Cardiac muscle cell (in vitro differentiated cells and primary cell): ENCODE measurements at regions not wholly inside any gene's neighbourhood (a gene's known extent, or its start where the extent isn't known, plus 50 kb on each side); places are given as distances from the start of the nearest gene placed in this dataset.

Experiments used
- DNase-seq, 2 donors: peaks; one replicate each; pipeline versions ENCODE4 v3.0.0 to v3.0.0-alpha.2; 2010 to 2017; ENCODE audit warnings: low read depth in 1 of 2, low spot score in 1 of 2
- H3K27ac ChIP-seq: fragments of 200-600 bp; sonication (generic); 2 replicates; pipeline ENCODE4 v1.5.1; 2016
- H3K27me3 ChIP-seq: fragments of 200-600 bp; sonication (generic); 2 replicates; pipeline ENCODE4 v1.6.0; 2016; ENCODE audit warnings: control low read depth
- H3K36me3 ChIP-seq: fragments of 200-600 bp; sonication (generic); 2 replicates; pipeline ENCODE4 v1.5.1; 2016; ENCODE audit warnings: control low read depth
- H3K4me1 ChIP-seq: fragments of 200-600 bp; sonication (generic); 2 replicates; pipeline ENCODE4 v1.8.1; 2017; ENCODE audit warnings: low read depth, mild to moderate bottlenecking, mixed run types
- H3K4me3 ChIP-seq: fragments of 200-600 bp; sonication (generic); 2 replicates; pipeline ENCODE4 v1.5.1; 2016; ENCODE audit warnings: mild to moderate bottlenecking
- H3K9me3 ChIP-seq: fragments of 200-600 bp; sonication (generic); 2 replicates; pipeline ENCODE4 v1.5.1; 2017; ENCODE audit warnings: low read depth, mild to moderate bottlenecking, control low read depth
- TF ChIP-seq, protein P1 (sequence below): IDR thresholded peaks from 2 replicates; pipeline ENCODE4 v1.5.1; 2012; ENCODE audit warnings: low read depth, mild to moderate bottlenecking, low read length

DNA sequence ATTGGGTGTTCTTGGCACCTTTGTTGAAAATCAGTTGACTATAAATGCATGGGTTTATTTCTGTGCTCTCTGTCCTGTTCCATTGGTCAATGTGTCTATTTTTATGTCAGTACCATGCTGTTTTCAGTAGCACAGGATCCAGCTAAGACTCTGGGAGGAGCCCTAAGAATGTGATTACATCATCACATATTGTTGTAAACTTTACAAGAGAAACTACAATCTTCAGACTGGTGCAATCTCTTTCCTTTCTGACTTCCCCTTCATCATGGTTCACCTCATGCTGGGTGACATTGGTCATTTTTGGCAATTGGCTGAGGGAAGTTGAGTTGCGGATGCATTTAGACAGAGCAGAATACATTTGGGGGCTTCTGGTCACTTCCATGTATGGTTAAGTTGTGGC lies 88.4 kb downstream of the C21orf91 start:
- H3K9me3 ChIP-seq: no peaks in the 10 kb centered on the region
- no peak for DNase-seq

GRCh38 chr21:17729455-17729854 lies 89.7 kb downstream of the C21orf91 start:
- Histone ChIP-seq H3K27ac (no peak overlapping the region), H3K4me3 (no peak overlapping the region), H3K36me3 (no peaks in the 10 kb centered on the region), H3K27me3 (no peaks in the 10 kb centered on the region), H3K4me1 (no peaks in the 10 kb centered on the region), H3K9me3 (no peaks in the 10 kb centered on the region)
- TF ChIP-seq, protein P1, sequence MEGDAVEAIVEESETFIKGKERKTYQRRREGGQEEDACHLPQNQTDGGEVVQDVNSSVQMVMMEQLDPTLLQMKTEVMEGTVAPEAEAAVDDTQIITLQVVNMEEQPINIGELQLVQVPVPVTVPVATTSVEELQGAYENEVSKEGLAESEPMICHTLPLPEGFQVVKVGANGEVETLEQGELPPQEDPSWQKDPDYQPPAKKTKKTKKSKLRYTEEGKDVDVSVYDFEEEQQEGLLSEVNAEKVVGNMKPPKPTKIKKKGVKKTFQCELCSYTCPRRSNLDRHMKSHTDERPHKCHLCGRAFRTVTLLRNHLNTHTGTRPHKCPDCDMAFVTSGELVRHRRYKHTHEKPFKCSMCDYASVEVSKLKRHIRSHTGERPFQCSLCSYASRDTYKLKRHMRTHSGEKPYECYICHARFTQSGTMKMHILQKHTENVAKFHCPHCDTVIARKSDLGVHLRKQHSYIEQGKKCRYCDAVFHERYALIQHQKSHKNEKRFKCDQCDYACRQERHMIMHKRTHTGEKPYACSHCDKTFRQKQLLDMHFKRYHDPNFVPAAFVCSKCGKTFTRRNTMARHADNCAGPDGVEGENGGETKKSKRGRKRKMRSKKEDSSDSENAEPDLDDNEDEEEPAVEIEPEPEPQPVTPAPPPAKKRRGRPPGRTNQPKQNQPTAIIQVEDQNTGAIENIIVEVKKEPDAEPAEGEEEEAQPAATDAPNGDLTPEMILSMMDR: no peak
- no peak for DNase-seq

More for the DNA sequence above, 88.4 kb downstream of the C21orf91 start:
- Histone ChIP-seq H3K27ac (no peak overlapping the region), H3K4me3 (no peak overlapping the region), H3K27me3 (no peaks in the 10 kb centered on the region), H3K36me3 (no peaks in the 10 kb centered on the region), H3K4me1 (no peaks in the 10 kb centered on the region)
- TF ChIP-seq, protein P1: no peak

- Histone ChIP-seq H3K4me1 (no peaks in the 10 kb centered on the region), H3K27me3 (no peaks in the 10 kb centered on the region), H3K36me3 (no peaks in the 10 kb centered on the region), H3K9me3 (no peaks in the 10 kb centered on the region), H3K27ac (no peak overlapping the region), H3K4me3 (no peak overlapping the region)
- TF ChIP-seq, protein P1: no peak
- no peak for DNase-seq
These were observed 91.8 kb downstream of the C21orf91 start for GRCh38 chr21:17727361-17727760.

DNA sequence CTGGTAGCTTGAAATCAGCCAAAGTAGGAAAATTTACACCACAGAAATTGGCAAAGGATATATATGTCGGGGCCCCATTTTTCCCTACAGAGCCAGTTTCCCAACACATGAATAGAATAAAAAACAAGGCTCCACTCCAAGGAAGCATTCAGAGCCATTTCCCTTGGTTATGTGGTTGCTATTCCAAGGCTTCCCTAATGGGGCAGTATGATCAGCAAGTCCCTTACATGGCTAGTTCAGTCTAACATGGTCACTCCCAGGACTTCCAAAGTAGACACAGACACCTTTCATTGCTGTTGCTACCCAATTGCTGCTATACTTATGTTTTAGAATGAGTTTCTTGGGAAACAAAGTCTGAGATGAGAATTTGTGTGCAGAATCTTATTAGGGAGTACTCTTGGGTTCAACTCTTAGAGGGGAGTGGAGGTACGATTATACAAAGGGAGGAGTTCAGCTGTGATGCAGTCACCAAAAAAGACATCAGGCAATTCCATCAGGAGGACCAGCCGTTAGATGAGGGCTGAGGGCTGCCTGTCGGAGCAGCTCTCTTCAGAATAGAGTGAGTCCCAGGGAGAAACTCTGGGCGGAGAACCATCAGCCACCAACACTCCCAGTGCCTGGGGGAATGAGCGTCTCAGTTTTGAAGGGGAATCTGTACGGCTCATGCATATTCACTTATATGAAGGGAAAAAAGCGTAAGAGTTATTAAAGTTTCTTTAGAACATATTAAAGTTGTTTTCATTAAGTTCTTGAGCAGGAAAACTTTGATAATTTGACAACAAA lies 92.9 kb downstream of the C21orf91 start:
- Histone ChIP-seq H3K27ac (no peak overlapping the region), H3K36me3 (no peaks in the 10 kb centered on the region), H3K27me3 (no peaks in the 10 kb centered on the region), H3K4me3 (no peak overlapping the region), H3K4me1 (no peaks in the 10 kb centered on the region), H3K9me3 (no peaks in the 10 kb centered on the region)
- no peak for DNase-seq
- TF ChIP-seq, protein P1: no peak

DNA sequence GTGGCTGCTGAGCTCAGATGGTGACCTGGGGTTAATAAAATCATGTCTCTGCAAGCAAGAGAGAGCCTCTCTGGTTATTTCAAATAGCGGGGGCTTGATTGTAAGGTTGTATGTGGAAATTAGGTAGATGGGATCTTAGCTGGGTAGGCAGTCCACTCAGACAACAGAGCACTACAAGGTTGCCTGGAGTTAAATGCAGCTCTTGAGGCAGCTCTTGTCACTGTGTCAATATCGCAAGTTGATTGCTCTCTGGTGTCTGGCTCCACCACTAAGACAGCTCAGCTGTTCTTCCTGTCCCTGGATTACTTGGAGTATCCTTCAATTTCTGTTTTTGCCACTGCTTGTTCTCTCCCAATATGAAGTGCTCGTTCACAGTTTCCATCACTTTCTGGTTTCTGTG lies 93.8 kb downstream of the C21orf91 start:
- H3K36me3 ChIP-seq: no peaks in the 10 kb centered on the region
- H3K27me3 ChIP-seq: no peaks in the 10 kb centered on the region
- no peaks in the 10 kb centered on the region for H3K4me1 ChIP-seq
- no peak overlapping the region for H3K4me3 ChIP-seq
- DNase-seq: no peak
- no peaks in the 10 kb centered on the region for H3K9me3 ChIP-seq
- H3K27ac ChIP-seq: no peak overlapping the region
- TF ChIP-seq, protein P1: no peak
